SK-N-SH (cell line): ENCODE measurements at regions not wholly inside any gene's neighbourhood (a gene's known extent, or its start where the extent isn't known, plus 50 kb on each side); places are given as distances from the start of the nearest gene placed in this dataset.

ENCODE experiments used
- CTCF ChIA-PET: fragments of 300-600, 350-600 bp; formaldehyde crosslinking; extraction: SDS; loops from one replicate; lab custom pipeline; 2021; lab: Yijun Ruan, JAX
- POLR2A ChIA-PET: fragments of 350-600 bp; sonication (Branson Sonifier 250); formaldehyde crosslinking; extraction: SDS; loops from one replicate; lab custom pipeline; 2020; ENCODE audit warnings: antibody characterized with exemption, inconsistent platforms; lab: Yijun Ruan, JAX
- DNase-seq: peaks from one replicate; pipeline ENCODE4 v3.0.0; 2012
- H2AFZ ChIP-seq: fragments of 200-600 bp; sonication (generic); 2 replicates; pipeline ENCODE4 v1.8.1; 2016; ENCODE audit warnings: antibody characterized with exemption, mild to moderate bottlenecking, low read depth
- H3F3A ChIP-seq: fragments of 200-600 bp; sonication (generic); replicated peaks from 2 replicates; pipeline ENCODE3; 2016; ENCODE audit warnings: antibody characterized with exemption, mild to moderate bottlenecking; ENCODE audit not compliant: insufficient read depth
- H3K27ac ChIP-seq, 2 experiments: fragments of 200-500 bp in 1 of 2; fragments of 200-600 bp in 1 of 2; sonication (Bioruptor generic) in 1 of 2; sonication (generic), shearing (Covaris generic) in 1 of 2; 2 replicates each; pipeline versions ENCODE4 v1.5.1 to v1.6.1; 2014 to 2016; ENCODE audit warnings: low read depth in 2 of 2, inconsistent platforms in 1 of 2, low read length in 1 of 2, mild to moderate bottlenecking in 1 of 2, mixed read lengths in 1 of 2
- H3K27me3 ChIP-seq: fragments of 200-600 bp; sonication (generic), shearing (Covaris generic); 2 replicates; pipeline ENCODE4 v1.6.1; 2016; ENCODE audit warnings: mixed run types; ENCODE audit not compliant: insufficient read depth
- H3K36me3 ChIP-seq, 2 experiments: fragments of 200-500 bp in 1 of 2; fragments of 200-600 bp in 1 of 2; sonication (Bioruptor generic) in 1 of 2; sonication (generic) in 1 of 2; replicated peaks in 1 of 2; 2 replicates each; pipeline versions ENCODE3 to v1.5.1; 2014 to 2016; ENCODE audit warnings: low read length in 1 of 2, mild to moderate bottlenecking in 1 of 2; ENCODE audit not compliant: insufficient read depth in 2 of 2, control insufficient read depth in 1 of 2
- H3K4me1 ChIP-seq, 2 experiments: fragments of 200-500 bp in 1 of 2; fragments of 200-600 bp in 1 of 2; sonication (Bioruptor generic) in 1 of 2; sonication (generic), shearing (Covaris generic) in 1 of 2; 2 replicates each; pipeline versions ENCODE4 v1.5.1 to v1.6.1; 2014 to 2016; ENCODE audit warnings: low read depth in 1 of 2, low read length in 1 of 2, mixed run types in 1 of 2; ENCODE audit not compliant: insufficient read depth in 2 of 2, control insufficient read depth in 1 of 2
- H3K4me2 ChIP-seq: fragments of 200-600 bp; sonication (generic), shearing (Covaris generic); 2 replicates; pipeline ENCODE4 v1.6.1; 2017; ENCODE audit warnings: mixed run types
- H3K4me3 ChIP-seq, 2 experiments: fragments of 200-500 bp in 1 of 2; fragments of 200-600 bp in 1 of 2; sonication (Bioruptor generic) in 1 of 2; sonication (generic), shearing (Covaris generic) in 1 of 2; 2 replicates each; pipeline versions ENCODE4 v1.5.1 to v1.8.1; 2014 to 2016; ENCODE audit warnings: low read depth in 2 of 2, inconsistent platforms in 1 of 2, low read length in 1 of 2, mild to moderate bottlenecking in 1 of 2, mixed read lengths in 1 of 2, moderate library complexity in 1 of 2
- H3K79me2 ChIP-seq: fragments of 200-600 bp; sonication (generic); 2 replicates; pipeline ENCODE4 v1.8.1; 2017; ENCODE audit warnings: mild to moderate bottlenecking; ENCODE audit not compliant: insufficient read depth
- H3K9ac ChIP-seq: fragments of 200-600 bp; sonication (generic); 2 replicates; pipeline ENCODE4 v1.6.1; 2017; ENCODE audit warnings: mixed run types
- H3K9me2 ChIP-seq: fragments of 200-600 bp; sonication (generic); 2 replicates; pipeline ENCODE4 v1.6.1; 2017; ENCODE audit warnings: mixed run types
- H3K9me3 ChIP-seq: fragments of 200-600 bp; sonication (generic); 2 replicates; pipeline ENCODE4 v1.6.1; 2017; ENCODE audit warnings: mixed run types, mild to moderate bottlenecking, moderate library complexity
- H4K20me1 ChIP-seq: fragments of 200-600 bp; sonication (generic); 2 replicates; pipeline ENCODE4 v1.6.1; 2017; ENCODE audit warnings: mild to moderate bottlenecking, mixed run types; ENCODE audit not compliant: insufficient read depth
- CHD2 ChIP-seq: fragments of 150-350 bp; IDR thresholded peaks from 2 replicates; pipeline ENCODE4 v1.6.1; 2018; ENCODE audit warnings: low read length; ENCODE audit not compliant: partially characterized antibody
- EZH2phosphoT487 ChIP-seq: fragments of 200-600 bp; sonication (generic); IDR thresholded peaks from 2 replicates; pipeline ENCODE4 v1.6.1; 2017; ENCODE audit warnings: low read depth, mixed run types, mild to moderate bottlenecking, antibody characterized with exemption, moderate library complexity, borderline replicate concordance
- GABPA ChIP-seq: IDR thresholded peaks from 2 replicates; pipeline ENCODE4 v1.4.0; 2012; ENCODE audit warnings: low read depth, mild to moderate bottlenecking
- JUND ChIP-seq: IDR thresholded peaks from 2 replicates; pipeline ENCODE4 v1.4.0; 2012
- MEF2A ChIP-seq: IDR thresholded peaks from 2 replicates; pipeline ENCODE4 v1.4.0; 2012; ENCODE audit warnings: low read depth, borderline replicate concordance
- MXI1 ChIP-seq: IDR thresholded peaks from 2 replicates; pipeline ENCODE4 v1.6.1; 2012; ENCODE audit warnings: mild to moderate bottlenecking, low read depth, low read length, improper control_type of control experiment
- POLR2AphosphoS5 ChIP-seq: IDR thresholded peaks from 2 replicates; pipeline ENCODE4 v1.6.1; 2012; ENCODE audit warnings: low read depth, low read length
- RCOR1 ChIP-seq: fragments of 150-350 bp; IDR thresholded peaks from 2 replicates; pipeline ENCODE4 v1.6.1; 2017; ENCODE audit warnings: antibody characterized with exemption, low read length
- SIN3A ChIP-seq: IDR thresholded peaks from 2 replicates; pipeline ENCODE4 v1.6.1; 2012; ENCODE audit warnings: low read depth, mild to moderate bottlenecking, low read length, moderate library complexity, borderline replicate concordance
- SMC3 ChIP-seq: IDR thresholded peaks from 2 replicates; pipeline ENCODE4 v1.6.1; 2012; ENCODE audit warnings: low read depth, low read length, improper control_type of control experiment
- TCF12 ChIP-seq: IDR thresholded peaks from 2 replicates; pipeline ENCODE4 v1.4.0; 2012
- TEAD4 ChIP-seq: IDR thresholded peaks from 2 replicates; pipeline ENCODE4 v1.4.0; 2012; ENCODE audit warnings: mild to moderate bottlenecking, borderline replicate concordance; ENCODE audit not compliant: insufficient read depth
- YY1 ChIP-seq: IDR thresholded peaks from 2 replicates; pipeline ENCODE4 v1.4.0; 2012; ENCODE audit warnings: low read depth, mild to moderate bottlenecking
- WGBS: methylation state at CpG from one replicate; pipeline ENCODE4 v1.1.6; 2017; ENCODE audit warnings: low lambda C conversion rate; 5-methylcytosine and 5-hydroxymethylcytosine counted together
- TF ChIP-seq, protein P1 (sequence below): IDR thresholded peaks from 2 replicates; pipeline ENCODE4; 2012
- TF ChIP-seq, protein P2 (sequence below): IDR thresholded peaks from 2 replicates; pipeline ENCODE4 v1.6.1; 2012; ENCODE audit warnings: mild to moderate bottlenecking, low read depth, low read length, moderate library complexity
- TF ChIP-seq, protein P3 (sequence below): fragments of 150-350 bp; IDR thresholded peaks from 2 replicates; pipeline ENCODE4 v1.6.1; 2017; ENCODE audit warnings: antibody characterized with exemption, low read length, low read depth, borderline replicate concordance
- TF ChIP-seq, protein P4 (sequence below): IDR thresholded peaks from 2 replicates; pipeline ENCODE4 v1.4.0; 2012; ENCODE audit warnings: low read depth, borderline replicate concordance
- TF ChIP-seq, protein P5 (sequence below): fragments of 200-600 bp; sonication (generic); IDR thresholded peaks from 2 replicates; pipeline ENCODE4 v1.6.1; 2017; ENCODE audit warnings: antibody characterized with exemption, mild to moderate bottlenecking, moderate library complexity
- TF ChIP-seq, protein P6 (sequence below): fragments of 150-350 bp; IDR thresholded peaks from 2 replicates; pipeline ENCODE4 v1.6.1; 2016; ENCODE audit warnings: mild to moderate bottlenecking, low read depth, low read length

DNA sequence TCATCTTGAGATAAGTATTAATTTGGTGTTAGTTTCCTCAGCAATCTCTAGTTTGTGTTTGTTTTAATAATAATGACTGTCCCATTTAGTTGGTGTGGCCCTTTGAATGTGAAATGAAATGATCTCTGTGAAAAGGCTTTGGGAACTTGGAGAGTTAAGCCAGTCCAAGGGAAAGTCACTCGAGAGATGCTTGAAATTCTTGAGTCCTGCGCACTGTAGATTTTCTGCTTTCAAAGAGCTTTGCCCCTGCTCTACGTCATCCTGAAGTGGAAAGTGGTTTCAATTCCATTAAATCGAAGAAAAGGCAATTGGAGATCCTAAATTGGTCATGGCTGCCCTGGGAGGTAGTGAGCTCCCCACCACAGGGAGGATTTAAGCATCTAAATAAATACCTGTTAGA is 403.8 kb downstream of the ZNF536 start:
- Histone ChIP-seq H3K4me1 (peaks cover 0 to 5% of the 10 kb centered on the region in 2 experiments; a peak in 2 of 4 replicates), H3K4me2 (no peak overlapping the region), H3K27me3 (no peaks in the 10 kb centered on the region), H3F3A (no peaks in the 10 kb centered on the region), H2AFZ (no peak overlapping the region), H3K4me3 (no peak overlapping the region), H3K27ac (no peak overlapping the region), H3K9ac (no peak overlapping the region), H3K9me2 (no peaks in the 10 kb centered on the region), H3K79me2 (no peaks in the 10 kb centered on the region), H3K36me3 (no peaks in the 10 kb centered on the region), H3K9me3 (no peaks in the 10 kb centered on the region; the same call in 1 of the 2 replicates), H4K20me1 (no peaks in the 10 kb centered on the region)
- ChIA-PET CTCF (no interaction called here), POLR2A (no interaction called here)
- no peak for TF ChIP-seq MXI1
- TF ChIP-seq, protein P1, sequence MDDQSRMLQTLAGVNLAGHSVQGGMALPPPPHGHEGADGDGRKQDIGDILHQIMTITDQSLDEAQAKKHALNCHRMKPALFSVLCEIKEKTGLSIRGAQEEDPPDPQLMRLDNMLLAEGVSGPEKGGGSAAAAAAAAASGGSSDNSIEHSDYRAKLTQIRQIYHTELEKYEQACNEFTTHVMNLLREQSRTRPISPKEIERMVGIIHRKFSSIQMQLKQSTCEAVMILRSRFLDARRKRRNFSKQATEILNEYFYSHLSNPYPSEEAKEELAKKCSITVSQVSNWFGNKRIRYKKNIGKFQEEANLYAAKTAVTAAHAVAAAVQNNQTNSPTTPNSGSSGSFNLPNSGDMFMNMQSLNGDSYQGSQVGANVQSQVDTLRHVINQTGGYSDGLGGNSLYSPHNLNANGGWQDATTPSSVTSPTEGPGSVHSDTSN = no peak
- TF ChIP-seq SIN3A = no peak
- no peak for TF ChIP-seq JUND
- no peak for DNase-seq
- WGBS = 27% methylated on average over 4 of the region's 4 CpGs

DNA sequence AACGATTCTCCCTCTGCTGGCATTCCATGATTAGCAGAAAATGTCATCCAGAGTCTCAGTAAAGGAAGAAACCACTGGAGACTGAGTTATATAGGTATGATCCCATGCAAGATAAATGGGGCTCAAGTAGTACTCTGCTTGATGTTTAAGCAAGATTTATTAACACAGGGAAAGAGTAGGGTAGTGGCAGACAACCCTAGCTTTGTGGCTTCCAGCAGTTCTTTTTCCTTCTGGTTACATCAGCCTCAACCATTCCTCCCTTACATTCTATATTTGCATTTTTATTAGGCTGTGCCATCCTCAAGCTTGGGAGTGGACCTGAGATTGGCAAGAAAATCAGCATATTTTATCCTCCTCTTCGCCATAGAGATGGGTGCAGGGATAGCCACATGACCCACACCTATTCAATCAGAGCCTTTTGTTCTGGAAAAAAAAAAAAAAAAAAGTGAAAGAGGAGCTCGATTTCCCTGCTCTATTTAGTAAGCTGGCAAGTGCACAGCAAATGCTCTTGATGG is 402.1 kb downstream of the ZNF536 start:
- Histone ChIP-seq H2AFZ (no peak overlapping the region), H3K27ac (no peak overlapping the region), H3K4me1 (no peaks in the 10 kb centered on the region; a peak in 2 of 4 replicates), H4K20me1 (no peaks in the 10 kb centered on the region), H3K9ac (no peak overlapping the region), H3F3A (no peaks in the 10 kb centered on the region), H3K27me3 (no peaks in the 10 kb centered on the region), H3K9me3 (no peaks in the 10 kb centered on the region; the same call in 1 of the 2 replicates), H3K4me3 (no peak overlapping the region), H3K36me3 (no peaks in the 10 kb centered on the region), H3K9me2 (no peaks in the 10 kb centered on the region), H3K4me2 (no peak overlapping the region), H3K79me2 (no peaks in the 10 kb centered on the region)
- DNase-seq = no peak
- 8% methylated on average over 3 of the region's 3 CpGs for WGBS
- ChIA-PET CTCF (no interaction called here), POLR2A (no interaction called here)
- no peak for TF ChIP-seq YY1
- TF ChIP-seq CHD2 = no peak
- no peak for TF ChIP-seq JUND
- TF ChIP-seq GABPA = no peak
- no peak for TF ChIP-seq RCOR1
- TF ChIP-seq POLR2AphosphoS5 = no peak
- TF ChIP-seq, protein P2, sequence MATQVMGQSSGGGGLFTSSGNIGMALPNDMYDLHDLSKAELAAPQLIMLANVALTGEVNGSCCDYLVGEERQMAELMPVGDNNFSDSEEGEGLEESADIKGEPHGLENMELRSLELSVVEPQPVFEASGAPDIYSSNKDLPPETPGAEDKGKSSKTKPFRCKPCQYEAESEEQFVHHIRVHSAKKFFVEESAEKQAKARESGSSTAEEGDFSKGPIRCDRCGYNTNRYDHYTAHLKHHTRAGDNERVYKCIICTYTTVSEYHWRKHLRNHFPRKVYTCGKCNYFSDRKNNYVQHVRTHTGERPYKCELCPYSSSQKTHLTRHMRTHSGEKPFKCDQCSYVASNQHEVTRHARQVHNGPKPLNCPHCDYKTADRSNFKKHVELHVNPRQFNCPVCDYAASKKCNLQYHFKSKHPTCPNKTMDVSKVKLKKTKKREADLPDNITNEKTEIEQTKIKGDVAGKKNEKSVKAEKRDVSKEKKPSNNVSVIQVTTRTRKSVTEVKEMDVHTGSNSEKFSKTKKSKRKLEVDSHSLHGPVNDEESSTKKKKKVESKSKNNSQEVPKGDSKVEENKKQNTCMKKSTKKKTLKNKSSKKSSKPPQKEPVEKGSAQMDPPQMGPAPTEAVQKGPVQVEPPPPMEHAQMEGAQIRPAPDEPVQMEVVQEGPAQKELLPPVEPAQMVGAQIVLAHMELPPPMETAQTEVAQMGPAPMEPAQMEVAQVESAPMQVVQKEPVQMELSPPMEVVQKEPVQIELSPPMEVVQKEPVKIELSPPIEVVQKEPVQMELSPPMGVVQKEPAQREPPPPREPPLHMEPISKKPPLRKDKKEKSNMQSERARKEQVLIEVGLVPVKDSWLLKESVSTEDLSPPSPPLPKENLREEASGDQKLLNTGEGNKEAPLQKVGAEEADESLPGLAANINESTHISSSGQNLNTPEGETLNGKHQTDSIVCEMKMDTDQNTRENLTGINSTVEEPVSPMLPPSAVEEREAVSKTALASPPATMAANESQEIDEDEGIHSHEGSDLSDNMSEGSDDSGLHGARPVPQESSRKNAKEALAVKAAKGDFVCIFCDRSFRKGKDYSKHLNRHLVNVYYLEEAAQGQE = no peak
- TF ChIP-seq, protein P3, sequence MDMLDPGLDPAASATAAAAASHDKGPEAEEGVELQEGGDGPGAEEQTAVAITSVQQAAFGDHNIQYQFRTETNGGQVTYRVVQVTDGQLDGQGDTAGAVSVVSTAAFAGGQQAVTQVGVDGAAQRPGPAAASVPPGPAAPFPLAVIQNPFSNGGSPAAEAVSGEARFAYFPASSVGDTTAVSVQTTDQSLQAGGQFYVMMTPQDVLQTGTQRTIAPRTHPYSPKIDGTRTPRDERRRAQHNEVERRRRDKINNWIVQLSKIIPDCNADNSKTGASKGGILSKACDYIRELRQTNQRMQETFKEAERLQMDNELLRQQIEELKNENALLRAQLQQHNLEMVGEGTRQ = no peak
- TF ChIP-seq, protein P4, sequence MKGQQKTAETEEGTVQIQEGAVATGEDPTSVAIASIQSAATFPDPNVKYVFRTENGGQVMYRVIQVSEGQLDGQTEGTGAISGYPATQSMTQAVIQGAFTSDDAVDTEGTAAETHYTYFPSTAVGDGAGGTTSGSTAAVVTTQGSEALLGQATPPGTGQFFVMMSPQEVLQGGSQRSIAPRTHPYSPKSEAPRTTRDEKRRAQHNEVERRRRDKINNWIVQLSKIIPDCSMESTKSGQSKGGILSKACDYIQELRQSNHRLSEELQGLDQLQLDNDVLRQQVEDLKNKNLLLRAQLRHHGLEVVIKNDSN = no peak
- TF ChIP-seq, protein P5, sequence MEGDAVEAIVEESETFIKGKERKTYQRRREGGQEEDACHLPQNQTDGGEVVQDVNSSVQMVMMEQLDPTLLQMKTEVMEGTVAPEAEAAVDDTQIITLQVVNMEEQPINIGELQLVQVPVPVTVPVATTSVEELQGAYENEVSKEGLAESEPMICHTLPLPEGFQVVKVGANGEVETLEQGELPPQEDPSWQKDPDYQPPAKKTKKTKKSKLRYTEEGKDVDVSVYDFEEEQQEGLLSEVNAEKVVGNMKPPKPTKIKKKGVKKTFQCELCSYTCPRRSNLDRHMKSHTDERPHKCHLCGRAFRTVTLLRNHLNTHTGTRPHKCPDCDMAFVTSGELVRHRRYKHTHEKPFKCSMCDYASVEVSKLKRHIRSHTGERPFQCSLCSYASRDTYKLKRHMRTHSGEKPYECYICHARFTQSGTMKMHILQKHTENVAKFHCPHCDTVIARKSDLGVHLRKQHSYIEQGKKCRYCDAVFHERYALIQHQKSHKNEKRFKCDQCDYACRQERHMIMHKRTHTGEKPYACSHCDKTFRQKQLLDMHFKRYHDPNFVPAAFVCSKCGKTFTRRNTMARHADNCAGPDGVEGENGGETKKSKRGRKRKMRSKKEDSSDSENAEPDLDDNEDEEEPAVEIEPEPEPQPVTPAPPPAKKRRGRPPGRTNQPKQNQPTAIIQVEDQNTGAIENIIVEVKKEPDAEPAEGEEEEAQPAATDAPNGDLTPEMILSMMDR = no peak
- no peak for TF ChIP-seq MEF2A
- no peak for TF ChIP-seq TCF12
- TF ChIP-seq, protein P6, sequence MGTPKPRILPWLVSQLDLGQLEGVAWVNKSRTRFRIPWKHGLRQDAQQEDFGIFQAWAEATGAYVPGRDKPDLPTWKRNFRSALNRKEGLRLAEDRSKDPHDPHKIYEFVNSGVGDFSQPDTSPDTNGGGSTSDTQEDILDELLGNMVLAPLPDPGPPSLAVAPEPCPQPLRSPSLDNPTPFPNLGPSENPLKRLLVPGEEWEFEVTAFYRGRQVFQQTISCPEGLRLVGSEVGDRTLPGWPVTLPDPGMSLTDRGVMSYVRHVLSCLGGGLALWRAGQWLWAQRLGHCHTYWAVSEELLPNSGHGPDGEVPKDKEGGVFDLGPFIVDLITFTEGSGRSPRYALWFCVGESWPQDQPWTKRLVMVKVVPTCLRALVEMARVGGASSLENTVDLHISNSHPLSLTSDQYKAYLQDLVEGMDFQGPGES = no peak
- no peak for TF ChIP-seq SMC3
- TF ChIP-seq TEAD4 = no peak
- TF ChIP-seq EZH2phosphoT487 = no peak
